IPS-15b (cell line): ENCODE measurements at regions not wholly inside any gene's neighbourhood (a gene's known extent, or its start where the extent isn't known, plus 50 kb on each side); places are given as distances from the start of the nearest gene placed in this dataset.
"Not testable (repeated sequence)": the region's sequence is repeated elsewhere in the genome, so short reads cannot be mapped to it uniquely, and the experiment has no call there.

Experiments used
- H3K27me3 ChIP-seq: one replicate; pipeline ENCODE4 v1.6.1; 2013; ENCODE audit warnings: low read length; ENCODE audit not compliant: control insufficient read depth, insufficient read depth
- H3K36me3 ChIP-seq: one replicate; pipeline ENCODE4 v1.6.1; 2013; ENCODE audit warnings: low read length; ENCODE audit not compliant: control insufficient read depth, insufficient read depth
- H3K4me1 ChIP-seq: one replicate; pipeline ENCODE4 v1.6.1; 2013; ENCODE audit warnings: mild to moderate bottlenecking, low read length; ENCODE audit not compliant: control insufficient read depth, insufficient read depth
- H3K4me3 ChIP-seq: one replicate; pipeline ENCODE4 v1.5.1; 2013; ENCODE audit warnings: low read depth, low read length
- H3K9ac ChIP-seq: one replicate; pipeline ENCODE4 v1.6.1; 2013; ENCODE audit warnings: low read depth, mild to moderate bottlenecking, low read length
- H3K9me3 ChIP-seq: one replicate; pipeline ENCODE4 v1.6.1; 2013; ENCODE audit warnings: mild to moderate bottlenecking, low read length; ENCODE audit not compliant: control insufficient read depth, insufficient read depth

DNA sequence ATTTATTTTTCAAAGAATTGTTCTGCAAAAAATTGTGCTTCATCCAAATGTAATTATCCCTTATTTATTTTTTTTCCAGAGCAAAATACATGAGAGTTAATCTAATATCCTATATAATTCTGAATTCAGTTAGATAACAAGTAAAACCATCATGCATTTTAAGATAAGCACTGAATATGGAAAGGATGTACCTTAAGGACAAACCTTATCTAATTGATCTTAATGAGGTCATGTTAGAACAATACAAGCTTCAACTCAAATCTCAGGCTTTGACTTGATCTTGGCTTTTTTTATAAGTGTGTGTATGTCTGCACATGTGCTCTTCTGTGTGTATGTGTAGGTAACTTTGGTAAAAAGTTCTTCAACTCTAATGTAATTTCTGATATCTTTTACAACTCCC is 1828.8 kb downstream of the PCDH9 start:
- Histone ChIP-seq H3K27me3 (no peaks in the 10 kb centered on the region), H3K9me3 (no peaks in the 10 kb centered on the region), H3K4me3 (no peak overlapping the region), H3K4me1 (no peaks in the 10 kb centered on the region), H3K36me3 (no peaks in the 10 kb centered on the region), H3K9ac (no peak overlapping the region)

DNA sequence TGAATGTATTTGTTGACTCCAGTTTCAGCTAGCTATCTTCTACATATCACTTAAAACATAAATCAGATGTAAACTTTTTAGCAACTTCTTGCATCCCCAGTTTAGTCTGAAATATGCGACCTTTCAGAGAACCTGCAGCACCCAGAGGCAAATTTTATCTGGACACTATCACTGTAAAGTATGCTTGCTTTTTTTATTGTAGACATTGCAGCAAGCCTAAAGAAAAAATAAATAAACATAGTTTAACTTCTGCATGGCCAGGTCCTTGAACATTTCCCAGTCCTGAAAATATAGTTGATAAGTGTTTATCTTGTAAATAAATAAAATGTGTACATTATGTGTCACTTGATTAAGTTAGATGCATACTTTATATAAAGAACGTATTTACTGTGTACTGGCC is 1829.4 kb downstream of the PCDH9 start:
- Histone ChIP-seq H3K27me3 (no peaks in the 10 kb centered on the region), H3K36me3 (no peaks in the 10 kb centered on the region), H3K4me3 (no peak overlapping the region), H3K9ac (no peak overlapping the region), H3K4me1 (no peaks in the 10 kb centered on the region), H3K9me3 (no peaks in the 10 kb centered on the region)

GRCh38 chr13:65387743-65388347 is 1842.3 kb downstream of the PCDH9 start:
- H3K9me3 ChIP-seq = peaks cover 6% of the 10 kb centered on the region
- H3K4me1 ChIP-seq = no peaks in the 10 kb centered on the region
- H3K36me3 ChIP-seq = no peaks in the 10 kb centered on the region
- no peak overlapping the region for H3K9ac ChIP-seq
- H3K4me3 ChIP-seq = no peak overlapping the region
- H3K27me3 ChIP-seq = no peaks in the 10 kb centered on the region

- Histone ChIP-seq H3K36me3 (no peaks in the 10 kb centered on the region), H3K9me3 (peaks cover 6% of the 10 kb centered on the region)
Observed at GRCh38 chr13:65378943-65379519, 1851.1 kb downstream of the PCDH9 start.

GRCh38 chr13:65378484-65378883 is 1851.7 kb downstream of the PCDH9 start:
- H3K9me3 ChIP-seq = peaks cover 6% of the 10 kb centered on the region
- H3K9ac ChIP-seq = no peak overlapping the region

More at GRCh38 chr13:65378943-65379519, 1851.1 kb downstream of the PCDH9 start:
- Histone ChIP-seq H3K4me1 (no peaks in the 10 kb centered on the region), H3K27me3 (no peaks in the 10 kb centered on the region), H3K9ac (no peak overlapping the region), H3K4me3 (no peak overlapping the region)

DNA sequence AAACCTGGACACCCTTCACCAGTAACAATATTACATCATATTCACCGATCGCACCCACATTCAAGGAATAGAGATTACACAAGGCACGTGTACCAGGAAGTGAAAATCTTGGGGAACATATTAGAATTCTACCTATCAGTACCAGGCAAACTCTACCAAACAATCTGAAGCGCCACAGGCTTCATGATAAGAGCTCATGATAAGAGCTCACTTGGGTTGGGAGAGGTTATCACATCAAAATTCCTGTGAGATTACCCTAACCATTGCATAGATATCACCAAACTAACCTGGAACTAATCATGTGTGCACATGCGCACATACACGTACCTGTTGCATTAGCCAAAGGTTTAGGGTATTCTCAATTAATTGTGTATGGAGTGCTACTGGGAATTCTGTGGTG is 1861.3 kb downstream of the PCDH9 start:
- no peaks in the 10 kb centered on the region for H3K4me1 ChIP-seq
- H3K9me3 ChIP-seq = no peaks in the 10 kb centered on the region
- H3K9ac ChIP-seq = no peak overlapping the region
- no peak overlapping the region for H3K4me3 ChIP-seq
- H3K27me3 ChIP-seq = no peaks in the 10 kb centered on the region
- no peaks in the 10 kb centered on the region for H3K36me3 ChIP-seq

More at GRCh38 chr13:65378484-65378883, 1851.7 kb downstream of the PCDH9 start:
- no peaks in the 10 kb centered on the region for H3K36me3 ChIP-seq
- H3K27me3 ChIP-seq = no peaks in the 10 kb centered on the region
- no peaks in the 10 kb centered on the region for H3K4me1 ChIP-seq
- H3K4me3 ChIP-seq = no peak overlapping the region

- no peaks in the 10 kb centered on the region for H3K9me3 ChIP-seq
- no peaks in the 10 kb centered on the region for H3K27me3 ChIP-seq
- H3K9ac ChIP-seq = no peak overlapping the region
- no peaks in the 10 kb centered on the region for H3K36me3 ChIP-seq
- no peak overlapping the region for H3K4me3 ChIP-seq
- no peaks in the 10 kb centered on the region for H3K4me1 ChIP-seq
Observed at GRCh38 chr13:65353951-65354350, 1876.2 kb downstream of the PCDH9 start.

DNA sequence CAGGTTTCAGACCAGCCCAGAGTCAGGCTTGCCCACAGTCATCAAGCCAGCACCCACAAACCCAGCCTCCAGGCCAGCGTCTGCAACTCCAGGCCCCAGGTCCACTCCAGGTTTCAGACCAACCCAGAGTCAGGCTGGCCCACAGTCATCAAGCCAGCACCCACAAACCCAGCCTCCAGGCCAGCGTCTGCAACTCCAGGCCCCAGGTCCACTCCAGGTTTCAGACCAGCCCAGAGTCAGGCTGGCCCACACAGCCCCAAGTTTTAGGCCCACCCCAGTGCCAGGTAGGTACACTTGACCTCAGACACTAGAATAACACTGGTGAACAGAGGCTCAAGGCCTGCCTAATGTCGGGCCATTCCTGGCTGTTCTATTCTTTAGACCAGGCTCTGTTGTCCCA is 1877.0 kb downstream of the PCDH9 start:
- not testable (repeated sequence) for H3K4me3 ChIP-seq, H3K27me3 ChIP-seq, H3K9ac ChIP-seq, H3K4me1 ChIP-seq, H3K9me3 ChIP-seq, H3K36me3 ChIP-seq

DNA sequence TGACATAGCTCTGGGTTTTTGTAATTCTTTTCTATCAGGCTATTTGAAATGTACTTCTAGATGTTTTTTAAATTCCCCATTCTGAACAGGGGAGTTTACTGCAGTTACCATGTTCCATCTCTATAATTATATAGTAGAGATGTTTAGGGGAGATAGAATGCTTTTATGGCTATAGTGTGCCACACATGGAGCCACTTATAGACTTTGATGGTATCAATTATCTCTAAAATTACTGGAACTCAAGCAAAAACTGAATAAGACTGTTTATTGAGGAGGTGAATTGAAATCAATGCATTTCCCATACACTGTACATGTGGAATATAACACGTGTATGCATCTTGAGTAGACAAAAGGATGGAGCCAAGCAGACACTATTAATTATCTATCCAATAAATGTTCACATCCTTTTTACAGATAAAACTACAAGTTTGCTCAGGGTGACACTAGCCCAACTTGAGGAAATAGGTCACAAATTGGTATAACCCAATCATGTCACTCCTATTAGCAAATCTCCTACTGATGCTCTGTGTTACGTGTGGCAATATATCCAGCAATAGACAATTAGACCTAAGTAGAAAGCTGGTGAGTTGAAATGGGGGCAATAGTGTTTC is 1882.6 kb downstream of the PCDH9 start:
- Histone ChIP-seq H3K4me3 (no peak overlapping the region), H3K4me1 (no peaks in the 10 kb centered on the region), H3K27me3 (no peaks in the 10 kb centered on the region), H3K36me3 (no peaks in the 10 kb centered on the region), H3K9me3 (no peaks in the 10 kb centered on the region), H3K9ac (no peak overlapping the region)

GRCh38 chr13:65343898-65344663 is 1886.1 kb downstream of the PCDH9 start:
- Histone ChIP-seq H3K4me1 (no peaks in the 10 kb centered on the region), H3K9me3 (no peaks in the 10 kb centered on the region)

DNA sequence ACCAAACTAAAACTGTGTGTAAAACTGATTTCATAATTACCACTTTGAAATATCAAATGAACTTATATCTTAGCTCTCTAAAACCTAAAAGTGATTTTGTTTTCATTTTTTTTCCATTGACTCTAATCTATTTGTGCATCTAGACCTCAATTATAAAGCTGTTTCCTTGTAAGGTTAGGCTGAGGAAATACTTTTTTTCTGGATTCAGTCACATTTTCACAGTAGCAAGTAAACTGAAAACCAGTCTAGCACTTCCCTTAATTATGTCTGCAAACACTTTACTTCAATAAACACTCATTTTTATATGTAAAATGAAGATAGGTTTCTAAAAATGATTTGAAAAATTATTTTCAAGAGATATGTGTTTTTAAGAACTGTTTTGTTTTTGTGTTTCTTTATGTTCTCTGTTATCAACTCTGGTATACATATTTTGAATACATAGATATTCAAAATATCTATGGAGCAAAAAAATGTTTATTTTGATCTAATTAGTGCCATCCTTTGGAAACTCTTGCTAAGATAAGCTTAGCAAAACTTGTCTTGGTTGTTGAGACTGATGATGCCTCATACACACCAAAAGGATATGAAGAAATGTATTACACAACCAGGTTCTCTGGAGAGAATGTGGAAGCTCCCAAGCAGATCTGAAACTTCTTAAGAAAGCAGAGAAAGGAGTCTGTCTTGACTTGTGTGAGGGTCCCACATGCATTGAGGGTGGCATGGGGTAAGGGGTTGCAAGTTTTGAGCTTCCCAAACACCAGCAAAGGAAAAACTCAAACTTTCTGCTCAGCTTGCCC is 1887.4 kb downstream of the PCDH9 start:
- no peaks in the 10 kb centered on the region for H3K4me1 ChIP-seq
- no peak overlapping the region for H3K9ac ChIP-seq
- H3K27me3 ChIP-seq = no peaks in the 10 kb centered on the region
- no peaks in the 10 kb centered on the region for H3K36me3 ChIP-seq
- H3K9me3 ChIP-seq = no peaks in the 10 kb centered on the region
- H3K4me3 ChIP-seq = no peak overlapping the region

More at GRCh38 chr13:65343898-65344663, 1886.1 kb downstream of the PCDH9 start:
- no peak overlapping the region for H3K4me3 ChIP-seq
- H3K9ac ChIP-seq = no peak overlapping the region
- no peaks in the 10 kb centered on the region for H3K27me3 ChIP-seq
- H3K36me3 ChIP-seq = no peaks in the 10 kb centered on the region
